Kidney glomerular epithelial cell (primary cell): ENCODE measurements at regions not wholly inside any gene's neighbourhood (a gene's known extent, or its start where the extent isn't known, plus 50 kb on each side); places are given as distances from the start of the nearest gene placed in this dataset.

Experiments
- DNase-seq: peaks from one replicate; lab custom pipeline; 2025; lab: John Stamatoyannopoulos, UW

DNA sequence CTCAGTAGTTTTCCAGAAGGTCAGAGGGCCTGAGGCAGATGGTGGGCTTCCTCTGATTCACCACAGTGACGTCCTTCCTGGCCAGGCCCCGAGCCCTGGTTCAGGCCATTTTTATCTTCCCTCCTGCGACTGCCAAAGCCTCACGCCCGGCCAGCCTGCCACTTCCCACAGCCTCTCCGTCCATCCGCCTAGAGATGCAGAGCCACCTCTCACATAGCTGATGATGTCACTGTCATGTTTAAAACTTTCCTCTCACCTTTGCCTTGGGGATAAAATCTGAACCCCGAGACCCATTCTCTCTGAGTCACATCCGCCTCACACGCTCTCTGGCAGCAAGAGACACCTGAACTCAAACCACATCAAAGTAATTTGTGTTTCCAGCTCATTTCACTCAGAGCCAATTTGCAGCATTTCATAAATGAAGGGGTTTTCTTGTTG is 175.3 kb downstream of the QDPR start:
- no peak for DNase-seq

DNA sequence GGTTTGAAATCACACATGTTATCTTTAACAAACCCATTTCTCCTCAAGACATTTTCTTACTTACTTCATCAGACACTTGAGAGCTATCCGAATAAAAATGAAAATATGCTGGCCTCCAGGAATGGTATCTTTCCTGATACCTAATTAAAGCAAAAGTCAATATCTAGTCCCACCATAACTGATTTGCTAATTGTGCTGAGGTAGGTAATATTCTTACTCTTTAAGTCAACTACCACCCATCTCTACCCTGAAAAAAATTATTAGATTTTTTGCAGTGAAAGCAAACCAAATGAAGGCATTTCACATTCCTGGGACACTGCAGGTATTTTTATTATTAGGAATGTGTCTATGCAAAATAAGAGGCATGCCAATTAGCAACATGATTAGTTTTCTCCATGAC is 175.8 kb downstream of the QDPR start:
- no peak for DNase-seq

DNA sequence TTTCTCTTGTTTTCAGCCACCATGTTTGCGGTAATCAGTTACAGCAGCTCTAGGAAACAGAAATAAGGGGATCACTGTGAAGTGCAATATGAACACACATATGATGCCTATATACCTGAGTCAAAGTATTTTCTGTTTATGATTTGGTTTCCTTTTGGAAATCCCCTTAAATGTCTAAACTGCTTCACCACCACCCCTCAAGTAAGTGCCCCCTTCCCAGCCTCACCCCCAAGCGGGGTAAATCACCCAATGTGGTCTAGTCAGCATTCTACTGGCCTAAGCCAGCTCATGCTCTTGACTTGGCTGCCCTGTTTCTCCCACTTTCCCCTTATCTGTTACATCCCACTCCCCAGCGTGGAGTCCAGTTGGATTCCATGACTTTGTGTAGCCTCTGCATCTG is 176.5 kb downstream of the QDPR start:
- DNase-seq: no peak

DNA sequence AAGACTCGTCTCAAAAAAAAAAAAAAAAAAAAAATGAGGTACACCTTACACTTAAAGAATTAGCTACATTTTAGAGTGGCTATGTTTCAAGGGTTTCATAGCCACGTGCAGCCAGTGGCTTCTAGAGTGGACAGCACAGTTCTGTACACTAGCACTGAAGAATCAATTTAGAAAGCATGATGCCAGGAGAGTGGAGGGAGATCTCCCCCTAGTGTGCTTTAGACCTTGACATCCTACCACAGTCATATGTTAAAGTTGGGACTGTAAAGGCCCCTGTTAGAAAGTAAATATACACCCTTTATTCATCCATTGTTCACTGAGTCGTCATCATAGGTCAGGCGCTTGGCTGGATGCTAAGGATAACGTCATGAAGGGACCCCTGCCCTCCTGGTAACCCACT is 179.4 kb downstream of the QDPR start:
- DNase-seq: no peak

DNA sequence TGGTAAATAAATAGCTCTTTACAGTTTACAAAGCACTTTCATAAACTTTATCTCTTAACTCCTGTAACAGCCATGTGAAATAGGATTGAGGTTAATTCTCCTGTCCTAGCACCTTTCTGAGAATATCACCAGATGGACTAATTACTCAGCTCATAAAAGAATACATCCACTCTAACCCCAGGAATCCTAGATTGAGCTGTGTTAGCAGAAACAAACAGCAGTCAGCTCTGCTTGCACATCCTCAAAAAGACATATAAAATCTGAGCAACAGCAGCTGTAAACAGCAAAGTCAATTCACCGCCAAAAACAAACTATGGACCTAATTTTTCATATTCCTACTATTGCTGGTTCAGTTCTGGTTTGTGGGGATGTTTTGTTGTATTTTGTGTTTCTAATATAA is 182.8 kb downstream of the QDPR start:
- DNase-seq: no peak

DNA sequence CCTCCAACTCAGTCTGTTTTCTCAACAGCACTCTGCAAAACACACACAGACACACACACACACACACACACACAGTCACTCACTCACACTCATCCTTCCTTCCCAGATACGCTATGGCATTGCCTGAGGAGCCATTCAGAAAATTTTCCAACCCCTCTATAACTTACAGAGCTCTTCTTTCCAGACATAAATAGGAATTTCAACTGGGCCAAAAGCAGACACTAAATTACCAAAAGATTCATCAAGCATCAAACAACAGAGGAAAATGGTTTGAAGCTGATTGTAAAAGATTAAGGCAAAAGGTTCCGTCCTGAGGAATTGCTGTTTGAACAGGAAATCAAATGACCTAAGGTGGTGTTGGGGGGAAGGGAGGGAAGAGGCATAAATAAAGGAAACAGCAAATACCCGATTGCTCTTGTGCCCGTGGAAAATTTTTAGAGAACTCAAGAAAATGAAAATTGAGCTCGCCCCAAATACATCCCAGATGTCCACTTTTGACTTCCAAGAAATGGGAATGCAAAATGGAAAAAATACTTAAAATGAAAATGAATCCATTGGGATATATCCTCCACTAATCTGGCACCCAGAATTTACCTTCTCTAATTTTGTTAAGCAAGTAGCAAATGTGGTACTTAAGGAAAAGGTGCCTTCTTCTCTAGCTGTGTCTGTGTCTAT is 183.6 kb downstream of the QDPR start:
- DNase-seq: no peak

DNA sequence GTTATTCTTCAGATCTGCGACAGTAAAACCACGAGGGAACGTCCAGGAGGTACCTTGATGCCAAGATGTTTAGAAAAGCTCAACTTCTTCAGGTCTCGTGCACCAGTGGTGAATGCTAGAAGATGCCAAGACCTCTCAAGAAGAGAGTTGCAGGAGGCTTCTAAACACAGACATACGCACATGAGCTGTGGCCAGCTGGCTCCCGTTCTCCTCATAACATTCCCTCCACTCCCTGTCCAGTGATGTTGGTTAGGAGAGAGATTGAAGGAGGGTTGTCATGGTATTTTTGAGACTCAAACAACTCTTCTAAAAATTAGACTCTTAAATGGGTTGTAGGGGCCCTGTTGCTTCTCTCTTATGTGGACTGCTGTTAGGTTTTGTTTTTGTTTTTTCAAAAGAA is 184.3 kb downstream of the QDPR start:
- no peak for DNase-seq

DNA sequence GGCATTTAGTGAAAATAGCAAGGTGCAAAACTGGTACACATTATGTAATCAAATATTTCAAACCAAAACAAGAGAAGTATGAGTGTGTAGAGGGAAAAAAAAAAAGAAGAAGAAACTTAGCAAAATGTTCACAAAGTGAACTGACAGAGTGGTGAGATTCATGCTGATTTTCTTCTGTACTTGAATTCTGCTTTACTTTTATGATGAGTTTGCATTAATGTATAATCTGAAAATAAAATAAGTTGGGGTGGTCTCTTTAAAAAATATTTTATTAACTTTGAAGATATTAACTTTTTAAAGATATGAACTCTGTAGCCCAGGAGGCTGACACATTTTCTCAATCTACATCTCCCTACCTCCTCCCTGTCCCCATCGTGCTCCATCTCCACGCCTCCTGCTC is 185.1 kb downstream of the QDPR start:
- DNase-seq: no peak

DNA sequence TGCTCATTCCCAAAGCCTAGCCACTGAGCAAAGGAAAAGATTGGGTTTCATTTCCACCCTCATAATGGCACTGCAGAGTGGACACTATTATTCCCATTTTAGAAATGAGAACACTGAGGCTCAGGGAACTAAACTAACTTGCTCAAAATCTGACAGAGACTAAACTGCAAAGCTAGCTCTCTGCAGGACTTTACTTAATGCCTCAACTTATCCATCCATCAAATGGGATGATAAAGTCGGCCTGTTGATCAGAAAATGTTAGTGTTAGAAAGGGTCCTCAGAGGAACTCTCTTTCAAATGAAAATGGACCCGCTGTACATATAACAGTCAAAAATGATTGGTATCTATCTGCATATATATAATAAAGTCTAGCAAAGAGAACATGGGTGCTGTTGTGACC is 186.8 kb downstream of the QDPR start:
- no peak for DNase-seq

DNA sequence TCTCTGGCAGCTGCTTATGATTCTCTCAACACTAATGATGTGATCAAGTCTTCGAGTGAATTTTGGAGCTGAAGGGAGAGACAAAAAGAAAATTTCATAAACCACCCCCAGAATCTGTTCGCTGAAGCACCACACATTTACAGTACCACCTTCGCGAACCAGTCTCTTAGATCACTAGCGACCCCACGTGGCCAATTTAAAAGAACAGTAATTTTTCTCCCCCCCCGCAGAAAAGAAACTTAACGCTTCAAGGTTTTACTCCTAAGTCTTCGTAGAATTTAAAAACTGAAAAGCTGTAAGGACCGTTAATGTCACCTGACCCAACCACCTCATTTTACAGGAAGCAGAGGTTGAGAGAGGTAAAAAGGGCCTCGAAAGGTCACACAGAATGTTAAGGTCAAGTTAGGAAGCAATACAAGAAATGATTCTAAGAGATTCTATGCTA is 187.5 kb downstream of the QDPR start:
- DNase-seq: peak; percentile 22

DNA sequence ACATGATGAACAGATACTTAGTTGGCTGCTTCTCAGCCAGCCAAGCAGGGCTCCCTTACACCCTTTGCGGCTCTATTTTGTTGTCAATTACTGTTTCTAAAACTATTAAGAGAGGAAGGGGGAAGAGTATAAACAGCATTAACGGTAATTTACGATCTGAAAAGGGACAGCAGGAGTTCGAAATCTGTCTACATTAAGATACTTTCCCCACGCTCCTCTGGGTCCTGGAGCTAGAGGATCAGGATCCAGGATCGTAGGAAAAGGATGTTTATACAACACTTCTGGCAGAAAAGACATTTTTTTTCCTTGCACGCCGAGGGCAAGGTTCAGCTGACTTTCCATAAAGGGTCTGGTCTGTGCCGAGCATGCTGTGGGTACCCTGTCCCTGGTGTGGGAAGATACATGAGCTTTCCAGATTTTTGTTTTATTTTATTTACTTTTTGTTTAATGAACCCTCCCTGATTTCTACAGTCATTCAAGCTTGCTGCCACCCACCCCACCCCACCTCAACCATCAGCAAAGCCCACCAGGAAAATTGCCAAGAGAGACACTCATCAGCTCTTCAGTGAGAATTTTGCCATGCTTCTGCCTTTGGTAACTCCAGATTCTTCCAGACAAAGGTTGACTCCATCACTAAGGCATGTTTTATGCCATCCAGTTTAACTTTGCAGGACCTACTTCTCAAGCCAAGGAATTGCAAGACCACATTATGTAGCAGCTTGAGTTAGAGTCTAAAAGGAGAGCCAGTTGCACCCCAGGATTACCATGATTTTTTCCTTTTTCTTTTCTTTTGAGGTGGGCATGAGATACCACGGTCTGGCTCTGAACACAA is 188.1 kb downstream of the QDPR start:
- no peak for DNase-seq

DNA sequence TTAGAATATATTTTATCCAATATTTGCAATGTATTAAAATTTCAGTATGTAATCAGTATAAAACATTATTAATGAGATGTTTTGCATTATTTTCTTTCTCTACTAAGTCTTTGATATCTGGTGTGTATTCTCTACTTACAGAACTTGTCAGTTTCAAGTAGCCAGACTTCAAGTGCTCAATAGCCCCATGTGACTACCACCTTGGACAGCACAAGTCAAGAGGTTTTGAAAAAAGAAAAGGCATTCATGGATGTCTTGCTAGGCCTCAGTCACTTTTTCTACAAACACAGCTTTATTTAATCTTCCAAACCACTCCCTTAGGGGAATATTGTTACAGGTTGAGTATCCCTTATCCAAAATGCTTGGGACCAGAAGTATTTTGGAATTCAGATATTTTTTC is 189.4 kb downstream of the QDPR start:
- DNase-seq: no peak

DNA sequence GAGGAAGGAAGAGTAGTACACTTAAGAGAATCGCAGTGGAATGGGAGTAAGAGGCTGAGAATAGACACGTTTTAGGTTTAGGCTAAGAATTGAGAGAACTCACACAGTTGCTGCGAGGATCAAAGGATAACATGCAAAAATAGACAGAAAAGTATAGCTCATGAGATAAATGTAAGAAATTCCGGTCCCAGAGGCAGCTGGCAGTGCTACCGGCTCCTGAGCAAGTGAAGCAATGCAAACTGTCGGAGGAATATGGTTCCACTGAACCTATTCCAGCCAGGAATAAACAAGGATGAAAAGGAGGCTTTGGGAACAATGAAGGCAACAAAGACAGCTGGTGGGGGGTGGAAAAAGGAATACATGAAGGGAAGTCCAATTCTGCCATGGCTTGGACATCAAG is 191.8 kb downstream of the QDPR start:
- DNase-seq: no peak

DNA sequence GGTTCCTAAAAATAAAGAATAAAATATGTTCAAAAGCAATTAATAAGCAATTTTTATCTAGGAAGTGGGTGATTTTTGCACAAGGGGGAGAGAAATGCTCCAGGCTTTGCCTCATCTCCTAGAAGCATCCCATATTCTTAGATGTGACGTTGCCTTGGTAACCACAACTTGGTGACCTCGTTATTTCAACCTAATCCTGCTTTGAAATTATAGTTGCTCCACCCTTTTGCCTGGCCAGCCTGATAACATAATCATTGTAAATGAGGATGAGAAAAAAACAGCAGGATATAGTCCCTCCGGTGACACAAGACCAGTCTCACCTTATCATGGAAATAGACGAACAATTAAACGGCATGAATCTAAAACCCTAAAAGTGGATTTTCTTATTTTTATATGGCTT is 194.4 kb downstream of the QDPR start:
- DNase-seq: no peak

DNA sequence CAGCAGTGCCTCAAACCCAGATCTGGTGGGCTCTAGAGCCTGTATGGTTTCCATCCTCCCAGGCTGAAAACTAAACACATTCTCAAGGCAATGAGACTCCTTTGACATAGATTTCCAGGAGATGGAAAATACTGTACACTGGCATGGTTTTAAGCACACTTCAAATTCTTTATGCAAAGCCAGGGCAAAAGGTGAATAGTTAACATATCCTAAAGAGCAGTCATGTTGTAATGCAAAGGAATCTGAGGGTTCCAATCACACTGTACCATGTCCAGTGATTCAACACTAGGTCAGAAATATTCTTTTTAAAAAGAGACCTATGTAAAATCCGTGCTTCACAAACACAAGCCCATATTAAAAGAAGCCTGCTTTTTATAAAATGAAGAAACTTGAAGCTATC is 195.3 kb downstream of the QDPR start:
- no peak for DNase-seq

DNA sequence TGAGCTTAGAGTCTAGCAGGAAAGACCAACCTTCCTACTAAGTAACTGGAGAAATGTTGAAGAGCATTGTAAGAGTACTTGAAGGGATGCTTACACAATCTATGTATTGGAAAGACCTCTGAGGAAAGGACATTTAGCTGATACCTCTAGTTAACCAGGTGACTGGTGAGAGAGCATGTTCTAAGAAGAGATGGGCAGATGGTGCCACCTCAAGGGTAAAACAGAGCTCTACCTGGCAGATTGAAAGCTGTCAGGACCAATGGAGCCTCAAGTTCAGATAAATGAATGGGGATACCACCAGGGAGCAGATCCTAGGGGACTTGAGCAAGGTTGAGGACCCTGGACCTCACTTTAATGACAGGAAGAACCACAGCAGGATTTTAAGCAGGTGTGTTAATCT is 196.4 kb downstream of the QDPR start:
- DNase-seq: no peak

DNA sequence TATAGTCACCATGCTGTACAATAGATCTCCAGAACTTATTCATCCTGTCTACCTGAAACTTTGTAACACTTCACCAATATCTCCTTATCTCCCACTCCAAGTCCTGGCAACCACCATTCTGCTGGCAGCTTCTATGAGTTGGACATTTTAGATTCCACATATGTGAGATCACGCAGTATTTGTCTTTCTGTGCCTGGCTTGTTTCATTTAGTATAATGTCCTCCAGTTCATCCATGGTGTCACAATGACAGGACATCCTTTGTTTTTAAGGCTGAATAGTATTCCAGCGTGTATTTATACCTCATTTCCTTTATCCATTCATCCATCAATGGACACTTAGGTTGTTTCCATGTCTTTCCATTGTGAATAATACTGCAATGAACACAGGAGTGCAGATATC is 198.7 kb downstream of the QDPR start:
- DNase-seq: no peak

DNA sequence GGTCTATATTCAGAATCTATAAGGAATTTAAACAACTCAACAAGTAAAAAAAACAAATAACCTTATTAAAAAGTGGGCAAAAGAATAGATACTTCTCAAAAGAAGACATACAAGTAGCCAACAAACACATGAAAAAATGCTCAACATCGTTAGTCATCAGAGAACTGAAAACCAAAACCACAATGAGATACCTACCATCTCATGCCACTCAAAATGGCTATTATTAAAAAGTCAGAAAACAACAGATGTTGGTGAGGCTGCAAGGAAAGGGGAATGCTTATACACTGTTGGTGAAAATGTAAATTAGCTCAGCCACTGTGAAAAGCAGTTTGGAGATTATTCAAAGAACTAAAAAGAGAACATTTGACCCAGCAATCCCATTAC is 201.6 kb downstream of the QDPR start:
- no peak for DNase-seq

DNA sequence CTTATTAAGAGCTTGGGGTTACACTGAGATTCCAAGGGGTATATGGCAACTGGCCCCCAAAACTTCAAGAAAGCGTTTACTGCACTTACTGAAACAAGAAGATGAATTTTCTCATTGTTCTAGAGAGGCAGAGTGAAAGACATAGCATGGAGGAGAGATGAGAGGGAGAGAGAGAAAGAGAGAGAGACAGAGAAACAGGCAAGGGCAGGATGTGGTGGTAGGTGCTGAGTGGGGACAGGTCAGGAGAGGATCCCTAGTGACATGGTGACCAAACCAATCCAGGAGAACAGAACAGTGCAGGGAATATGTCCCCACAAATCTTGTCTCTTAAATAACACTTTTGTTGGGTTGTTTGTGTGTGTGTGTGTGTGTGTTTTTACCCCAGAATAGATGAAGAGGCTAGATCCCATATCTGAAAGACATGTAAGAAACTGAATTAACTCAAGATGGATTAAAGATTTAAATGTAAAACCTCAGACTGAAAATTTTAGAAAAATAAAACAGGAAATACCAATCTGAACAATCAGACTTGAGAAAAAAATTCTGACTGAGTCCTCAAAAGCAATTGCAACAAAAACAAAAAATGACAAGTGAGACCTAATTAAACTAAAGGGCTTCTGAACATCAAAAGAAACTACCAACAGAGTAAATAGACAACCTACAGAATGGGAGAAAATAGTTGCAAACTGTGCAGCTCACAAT is 202.2 kb downstream of the QDPR start:
- no peak for DNase-seq

DNA sequence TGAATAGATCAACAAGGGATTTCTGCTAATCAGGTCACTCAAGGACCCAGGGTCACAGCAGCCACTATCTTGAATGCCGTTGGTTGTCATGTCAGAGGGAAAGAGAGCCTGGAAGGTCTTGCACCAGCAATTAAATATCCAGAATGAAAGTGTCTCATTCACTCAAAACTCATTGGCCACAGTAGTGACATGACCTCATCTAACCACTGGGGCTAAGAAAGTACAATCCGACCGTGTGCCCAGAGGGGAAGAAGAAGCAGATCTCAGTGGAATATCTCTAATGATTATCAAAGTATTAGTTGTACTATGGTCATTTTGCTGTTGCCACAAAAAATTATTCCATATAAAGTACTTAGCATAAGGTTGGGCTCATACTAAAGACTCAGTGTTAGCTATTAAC is 210.0 kb downstream of the QDPR start:
- no peak for DNase-seq

DNA sequence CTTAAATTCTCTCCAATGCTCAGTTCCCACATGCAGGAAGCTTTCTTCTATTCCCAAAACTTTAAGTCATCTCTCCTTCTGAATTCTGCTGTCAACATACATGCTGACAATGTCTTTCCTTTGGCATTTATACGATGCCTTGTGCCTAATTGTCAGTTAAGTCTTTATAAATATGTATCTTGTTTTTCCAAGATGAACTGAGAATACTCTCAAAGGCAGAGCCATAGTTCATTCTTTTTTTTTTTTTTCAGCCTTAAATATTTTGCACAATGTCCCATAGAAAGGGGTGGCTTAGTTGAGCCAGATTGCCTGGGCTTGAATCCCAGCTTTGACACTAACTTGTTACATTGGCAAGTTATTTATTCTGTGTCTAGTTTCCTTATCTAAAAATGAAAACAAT is 210.6 kb downstream of the QDPR start:
- no peak for DNase-seq

DNA sequence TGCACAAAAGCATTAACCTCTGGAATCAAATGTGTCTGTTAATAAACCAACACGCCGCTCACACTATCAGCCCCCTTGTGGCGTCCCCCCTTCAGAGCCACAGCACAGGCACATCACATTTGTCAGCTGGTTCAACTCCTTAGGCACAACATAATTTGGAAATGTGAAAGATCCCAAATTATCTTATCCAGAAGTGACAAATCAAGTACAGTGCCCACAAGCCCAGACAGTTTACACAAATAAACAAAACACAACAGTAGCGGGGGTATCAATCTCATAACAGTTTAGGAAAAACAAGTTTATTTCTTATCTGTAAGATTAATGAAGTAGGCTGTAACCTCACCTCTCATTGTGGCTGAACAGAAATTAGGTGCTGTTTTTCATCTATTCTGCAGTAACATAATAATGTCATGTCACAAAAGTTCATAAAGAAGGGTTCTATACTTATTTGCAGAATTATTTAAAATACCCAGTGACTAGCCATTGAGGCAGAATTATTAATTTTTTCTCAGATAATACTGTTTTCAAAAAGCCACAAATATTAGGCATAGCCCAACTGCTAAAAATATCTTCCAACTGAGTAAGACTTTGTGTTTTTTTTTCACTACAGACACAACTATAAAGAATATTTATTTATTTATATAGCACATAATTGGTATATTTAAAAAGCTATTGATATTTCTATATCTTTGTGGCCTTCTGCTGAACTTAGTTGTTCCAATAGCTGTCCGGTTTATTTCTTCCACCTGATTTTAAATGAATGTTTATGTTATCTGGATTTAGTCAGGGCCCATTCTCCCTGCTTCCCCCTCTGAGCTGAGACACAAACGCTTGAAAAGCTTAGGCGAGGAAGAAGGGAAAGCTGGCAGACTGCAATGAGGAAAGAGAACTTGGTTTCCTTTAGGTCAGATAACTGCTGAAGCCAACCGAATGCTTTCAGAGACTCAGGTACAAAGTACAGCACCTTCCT is 214.7 kb downstream of the QDPR start:
- DNase-seq: no peak
